CD14-positive monocyte (primary cell): ENCODE measurements at regions not wholly inside any gene's neighbourhood (a gene's known extent, or its start where the extent isn't known, plus 50 kb on each side); places are given as distances from the start of the nearest gene placed in this dataset.

Experiments used
- DNase-seq, 3 donors: peaks; one replicate each; pipeline ENCODE4 v3.0.0-alpha.2; 2011 to 2022
- H2AFZ ChIP-seq: 2 replicates; pipeline ENCODE4 v1.6.0; 2012; ENCODE audit warnings: mild to moderate bottlenecking, low read depth, low read length, inconsistent platforms; ENCODE audit not compliant: insufficient read depth, poor library complexity, severe bottlenecking
- H3K27ac ChIP-seq, 2 donors: 1 replicate in 1 of 2; 2 replicates in 1 of 2; pipeline ENCODE4 v1.5.1; 2012 to 2013; ENCODE audit warnings: low read length in 2 of 2, control low read depth in 1 of 2, inconsistent platforms in 1 of 2, low read depth in 1 of 2, mild to moderate bottlenecking in 1 of 2
- H3K27me3 ChIP-seq, 2 donors: one replicate each; pipeline versions ENCODE4 v1.6.0 to v1.6.1; 2011 to 2013; ENCODE audit warnings: low read length in 2 of 2; ENCODE audit not compliant: control insufficient read depth in 2 of 2, insufficient read depth in 2 of 2
- H3K36me3 ChIP-seq, 2 donors: replicated peaks in 1 of 2; 1 replicate in 1 of 2; 2 replicates in 1 of 2; pipeline versions ENCODE4 v1.5.1 to v1.6.1; 2012 to 2013; ENCODE audit warnings: low read length in 2 of 2, control low read depth in 1 of 2, inconsistent platforms in 1 of 2, mild to moderate bottlenecking in 1 of 2; ENCODE audit not compliant: insufficient read depth in 2 of 2, control insufficient read depth in 1 of 2
- H3K4me1 ChIP-seq, 2 donors: 1 replicate in 1 of 2; 2 replicates in 1 of 2; pipeline versions ENCODE4 v1.5.1 to v1.6.1; 2012 to 2013; ENCODE audit warnings: low read length in 2 of 2, control low read depth in 1 of 2, inconsistent platforms in 1 of 2, mild to moderate bottlenecking in 1 of 2, moderate library complexity in 1 of 2; ENCODE audit not compliant: insufficient read depth in 2 of 2, control insufficient read depth in 1 of 2
- H3K4me2 ChIP-seq: replicated peaks from 2 replicates; pipeline ENCODE3; 2012; ENCODE audit warnings: low read length, moderate library complexity, mild to moderate bottlenecking; ENCODE audit not compliant: poor library complexity, severe bottlenecking; ENCODE audit errors: extremely low read depth
- H3K4me3 ChIP-seq, 3 experiments: fragments of 200-600 bp in 1 of 3; sonication (generic) in 1 of 3; replicated peaks in 1 of 3; 1 replicate in 2 of 3; 2 replicates in 1 of 3; pipeline ENCODE4 v1.5.1; 2011 to 2013; ENCODE audit warnings: low read length in 3 of 3, mild to moderate bottlenecking in 3 of 3, control low read depth in 2 of 3, low read depth in 2 of 3, inconsistent platforms in 1 of 3, moderate library complexity in 1 of 3
- H3K79me2 ChIP-seq: 2 replicates; pipeline ENCODE4 v1.6.0; 2012; ENCODE audit warnings: mild to moderate bottlenecking, control low read depth, inconsistent platforms, low read length, moderate library complexity; ENCODE audit not compliant: insufficient read depth
- H3K9ac ChIP-seq: 2 replicates; pipeline ENCODE4 v1.6.0; 2017; ENCODE audit warnings: low read length, mild to moderate bottlenecking; ENCODE audit not compliant: insufficient read depth, poor library complexity, severe bottlenecking
- H3K9me3 ChIP-seq, 2 donors: replicated peaks in 1 of 2; 1 replicate in 1 of 2; 2 replicates in 1 of 2; pipeline versions ENCODE4 v1.5.1 to v1.6.1; 2012 to 2013; ENCODE audit warnings: low read length in 2 of 2, control low read depth in 1 of 2; ENCODE audit not compliant: control insufficient read depth in 1 of 2, insufficient read depth in 1 of 2
- H4K20me1 ChIP-seq: 2 replicates; pipeline ENCODE4 v1.6.0; 2012; ENCODE audit warnings: mild to moderate bottlenecking, low read length, control low read depth, moderate library complexity; ENCODE audit not compliant: insufficient read depth
- H3K27ac Mint-ChIP-seq, 7 donors: one replicate each; pipeline ENCODE4 v1.8.0; 2020; ENCODE audit warnings: mild to moderate bottlenecking in 7 of 7, mixed read lengths in 7 of 7, moderate library complexity in 6 of 7, inconsistent platforms in 2 of 7
- H3K27me3 Mint-ChIP-seq, 3 donors: one replicate each; pipeline ENCODE4 v1.8.0; 2021 to 2022; ENCODE audit warnings: low read depth in 3 of 3, mild to moderate bottlenecking in 3 of 3, mixed read lengths in 3 of 3, moderate library complexity in 3 of 3, inconsistent platforms in 1 of 3
- H3K36me3 Mint-ChIP-seq, 2 donors: one replicate each; pipeline ENCODE4 v1.8.0; 2020; ENCODE audit warnings: mixed read lengths in 2 of 2, inconsistent platforms in 1 of 2, mild to moderate bottlenecking in 1 of 2
- H3K4me1 Mint-ChIP-seq: one replicate; pipeline ENCODE4 v1.8.0; 2020; ENCODE audit warnings: mild to moderate bottlenecking, mixed read lengths
- H3K4me3 Mint-ChIP-seq, 2 donors: one replicate each; pipeline ENCODE4 v1.8.0; 2020; ENCODE audit warnings: mild to moderate bottlenecking in 2 of 2, mixed read lengths in 2 of 2, moderate library complexity in 1 of 2
- H3K9me3 Mint-ChIP-seq, 7 donors: one replicate each; pipeline ENCODE4 v1.8.0; 2020 to 2022; ENCODE audit warnings: mixed read lengths in 7 of 7, mild to moderate bottlenecking in 6 of 7, moderate library complexity in 6 of 7, inconsistent platforms in 2 of 7
- WGBS: methylation state at CpG from one replicate; pipeline ENCODE4 v1.1.5; 2013; ENCODE audit warnings: missing lambda C conversion rate; ENCODE audit not compliant: insufficient coverage; 5-methylcytosine and 5-hydroxymethylcytosine counted together
- intact Hi-C, 2 donors: fragments of 100-400 bp; cut with micrococcal nuclease; formaldehyde crosslinking; loops; one replicate each; pipeline versions ENCODE4 v1.15.0 to v1.15.1; 2023
- TF ChIP-seq, protein P1 (sequence below): fragments of 200-600 bp; IDR thresholded peaks from one replicate; pipeline ENCODE4 v1.8.0; 2022; ENCODE audit warnings: antibody characterized with exemption, mild to moderate bottlenecking

- TF ChIP-seq, protein P1, sequence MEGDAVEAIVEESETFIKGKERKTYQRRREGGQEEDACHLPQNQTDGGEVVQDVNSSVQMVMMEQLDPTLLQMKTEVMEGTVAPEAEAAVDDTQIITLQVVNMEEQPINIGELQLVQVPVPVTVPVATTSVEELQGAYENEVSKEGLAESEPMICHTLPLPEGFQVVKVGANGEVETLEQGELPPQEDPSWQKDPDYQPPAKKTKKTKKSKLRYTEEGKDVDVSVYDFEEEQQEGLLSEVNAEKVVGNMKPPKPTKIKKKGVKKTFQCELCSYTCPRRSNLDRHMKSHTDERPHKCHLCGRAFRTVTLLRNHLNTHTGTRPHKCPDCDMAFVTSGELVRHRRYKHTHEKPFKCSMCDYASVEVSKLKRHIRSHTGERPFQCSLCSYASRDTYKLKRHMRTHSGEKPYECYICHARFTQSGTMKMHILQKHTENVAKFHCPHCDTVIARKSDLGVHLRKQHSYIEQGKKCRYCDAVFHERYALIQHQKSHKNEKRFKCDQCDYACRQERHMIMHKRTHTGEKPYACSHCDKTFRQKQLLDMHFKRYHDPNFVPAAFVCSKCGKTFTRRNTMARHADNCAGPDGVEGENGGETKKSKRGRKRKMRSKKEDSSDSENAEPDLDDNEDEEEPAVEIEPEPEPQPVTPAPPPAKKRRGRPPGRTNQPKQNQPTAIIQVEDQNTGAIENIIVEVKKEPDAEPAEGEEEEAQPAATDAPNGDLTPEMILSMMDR = no peak
- H3K4me2 ChIP-seq = no peak overlapping the region
- Mint-ChIP-seq H3K36me3 (no peaks in the 10 kb centered on the region), H3K4me1 (peaks cover 14% of the 10 kb centered on the region), H3K9me3 (peaks cover 0 to 4% (median 0%) of the 10 kb centered on the region in 7 donors), H3K27ac (peak overlapping the region in 1 of 7 donors; percentile 42), H3K4me3 (no peak overlapping the region), H3K27me3 (peaks cover 0 to 3% (median 2%) of the 10 kb centered on the region in 3 donors)
- H3K79me2 ChIP-seq = no peaks in the 10 kb centered on the region
- H3K27me3 ChIP-seq = no peaks in the 10 kb centered on the region
- no peak for DNase-seq
- H3K9me3 ChIP-seq = peaks cover 0 to 2% of the 10 kb centered on the region in 2 donors
- no peak overlapping the region for H2AFZ ChIP-seq
- H4K20me1 ChIP-seq = no peaks in the 10 kb centered on the region
- no peak overlapping the region for H3K4me3 ChIP-seq
- H3K36me3 ChIP-seq = no peaks in the 10 kb centered on the region
- no peak overlapping the region for H3K27ac ChIP-seq
- H3K9ac ChIP-seq = no peak overlapping the region
- WGBS = no CpG with 5 or more reads among the region's 3 CpGs
- intact Hi-C loops = no loop called here
- peaks cover 9 to 13% of the 10 kb centered on the region in 2 donors for H3K4me1 ChIP-seq
These were observed 66.5 kb downstream of the GPR6 start for GRCh38 chr6:110044622-110045021.

- peak overlapping the region in 1 of 7 donors; percentile 13 for H3K27ac Mint-ChIP-seq
- peaks cover 5% of the 10 kb centered on the region for H3K4me1 Mint-ChIP-seq
- Histone ChIP-seq H4K20me1 (no peaks in the 10 kb centered on the region), H3K27ac (no peak overlapping the region), H3K9me3 (peaks cover 0 to 2% of the 10 kb centered on the region in 2 donors), H3K79me2 (no peaks in the 10 kb centered on the region), H3K4me2 (no peak overlapping the region), H2AFZ (no peak overlapping the region), H3K36me3 (no peaks in the 10 kb centered on the region), H3K4me3 (no peak overlapping the region), H3K27me3 (no peaks in the 10 kb centered on the region), H3K4me1 (peaks cover 3 to 5% of the 10 kb centered on the region in 2 donors), H3K9ac (no peak overlapping the region)
- no peaks in the 10 kb centered on the region for H3K36me3 Mint-ChIP-seq
- no peak overlapping the region for H3K4me3 Mint-ChIP-seq
- peaks cover 2 to 4% (median 2%) of the 10 kb centered on the region in 3 donors for H3K27me3 Mint-ChIP-seq
- peaks cover 0 to 4% (median 0%) of the 10 kb centered on the region in 7 donors for H3K9me3 Mint-ChIP-seq
- DNase-seq = no peak
- WGBS = 100% methylated on average over 1 of the region's 4 CpGs
- TF ChIP-seq, protein P1 = no peak
- intact Hi-C loops = no loop called here
These were observed 70.2 kb downstream of the GPR6 start for GRCh38 chr6:110048221-110048875.
